Fibroblast of the aortic adventitia (primary cell): ENCODE measurements at regions not wholly inside any gene's neighbourhood (a gene's known extent, or its start where the extent isn't known, plus 50 kb on each side); places are given as distances from the start of the nearest gene placed in this dataset.

Experiments used
- DNase-seq: peaks from one replicate; pipeline ENCODE4 v3.0.0-alpha.2; 2010; ENCODE audit warnings: low read depth
- H3K4me3 ChIP-seq: 2 replicates; pipeline ENCODE4 v1.5.1; 2011; ENCODE audit warnings: low read depth, mild to moderate bottlenecking, control low read depth, low read length, moderate library complexity
- TF ChIP-seq, protein P1 (sequence below): IDR thresholded peaks from 2 replicates; pipeline ENCODE4 v1.5.1; 2011; ENCODE audit warnings: mild to moderate bottlenecking, low read length, control low read depth, inconsistent platforms; ENCODE audit not compliant: insufficient read depth

DNA sequence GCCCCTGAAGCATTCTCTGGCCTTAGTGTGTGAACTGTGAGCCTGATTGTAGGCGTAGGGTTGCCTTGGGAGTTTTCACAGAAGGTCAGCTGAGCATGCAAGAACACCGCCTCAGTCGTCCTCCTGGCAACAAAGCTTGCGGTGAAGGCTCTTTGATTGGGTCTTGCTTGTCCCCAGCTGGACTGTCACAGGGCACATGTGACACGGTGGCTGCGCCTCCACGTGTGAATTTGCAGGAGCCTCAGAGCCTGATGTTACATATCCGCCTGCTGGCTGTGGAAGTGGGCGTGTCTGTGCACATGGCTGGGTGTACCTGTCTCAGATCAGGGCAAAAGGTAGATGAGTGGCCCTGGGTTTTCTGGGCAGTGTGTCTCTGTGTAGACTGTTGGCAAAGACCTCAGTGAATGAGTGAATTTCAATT, 228.7 kb downstream of the HAUS1 start:
- TF ChIP-seq, protein P1, sequence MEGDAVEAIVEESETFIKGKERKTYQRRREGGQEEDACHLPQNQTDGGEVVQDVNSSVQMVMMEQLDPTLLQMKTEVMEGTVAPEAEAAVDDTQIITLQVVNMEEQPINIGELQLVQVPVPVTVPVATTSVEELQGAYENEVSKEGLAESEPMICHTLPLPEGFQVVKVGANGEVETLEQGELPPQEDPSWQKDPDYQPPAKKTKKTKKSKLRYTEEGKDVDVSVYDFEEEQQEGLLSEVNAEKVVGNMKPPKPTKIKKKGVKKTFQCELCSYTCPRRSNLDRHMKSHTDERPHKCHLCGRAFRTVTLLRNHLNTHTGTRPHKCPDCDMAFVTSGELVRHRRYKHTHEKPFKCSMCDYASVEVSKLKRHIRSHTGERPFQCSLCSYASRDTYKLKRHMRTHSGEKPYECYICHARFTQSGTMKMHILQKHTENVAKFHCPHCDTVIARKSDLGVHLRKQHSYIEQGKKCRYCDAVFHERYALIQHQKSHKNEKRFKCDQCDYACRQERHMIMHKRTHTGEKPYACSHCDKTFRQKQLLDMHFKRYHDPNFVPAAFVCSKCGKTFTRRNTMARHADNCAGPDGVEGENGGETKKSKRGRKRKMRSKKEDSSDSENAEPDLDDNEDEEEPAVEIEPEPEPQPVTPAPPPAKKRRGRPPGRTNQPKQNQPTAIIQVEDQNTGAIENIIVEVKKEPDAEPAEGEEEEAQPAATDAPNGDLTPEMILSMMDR, result no peak
- H3K4me3 ChIP-seq, result no peak overlapping the region
- no peak for DNase-seq

DNA sequence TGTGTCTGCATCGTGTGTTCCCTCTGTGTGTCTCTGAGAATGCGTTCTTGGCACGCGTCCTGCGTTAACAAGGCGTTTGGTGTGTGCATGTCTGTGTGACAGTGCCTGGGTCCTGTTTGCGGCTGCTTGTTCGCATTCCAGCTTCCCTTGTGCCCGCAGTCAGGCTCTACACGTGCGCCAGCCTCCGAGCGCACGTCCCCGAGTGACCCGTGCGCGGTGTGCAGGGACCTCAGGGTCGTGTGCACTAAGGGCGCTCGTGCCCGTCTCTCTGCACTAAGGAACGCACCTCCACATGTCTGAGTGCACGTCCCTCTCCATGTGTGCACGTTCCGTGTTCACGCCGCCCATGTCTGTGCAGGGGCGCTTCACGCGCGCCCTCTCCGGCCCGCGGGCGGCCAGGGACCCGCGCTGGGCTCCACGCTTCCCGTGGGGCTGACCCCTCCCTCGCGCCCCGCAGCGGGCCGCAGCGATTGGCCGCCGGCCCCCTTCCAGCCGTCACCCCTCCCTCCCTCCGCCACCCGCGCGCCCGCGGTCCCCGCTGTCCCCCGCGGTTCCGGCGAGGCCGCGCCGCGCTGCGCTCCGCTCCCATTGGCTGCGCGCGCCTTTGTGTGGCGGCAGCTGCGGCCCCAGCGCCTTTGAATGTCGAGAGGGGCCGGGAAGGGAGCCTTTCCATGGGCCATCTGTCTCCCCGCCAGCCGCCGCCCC, 229.4 kb downstream of the HAUS1 start:
- peak overlapping the region; percentile 50 for H3K4me3 ChIP-seq
- no peak for DNase-seq
- TF ChIP-seq, protein P1, result no peak

DNA sequence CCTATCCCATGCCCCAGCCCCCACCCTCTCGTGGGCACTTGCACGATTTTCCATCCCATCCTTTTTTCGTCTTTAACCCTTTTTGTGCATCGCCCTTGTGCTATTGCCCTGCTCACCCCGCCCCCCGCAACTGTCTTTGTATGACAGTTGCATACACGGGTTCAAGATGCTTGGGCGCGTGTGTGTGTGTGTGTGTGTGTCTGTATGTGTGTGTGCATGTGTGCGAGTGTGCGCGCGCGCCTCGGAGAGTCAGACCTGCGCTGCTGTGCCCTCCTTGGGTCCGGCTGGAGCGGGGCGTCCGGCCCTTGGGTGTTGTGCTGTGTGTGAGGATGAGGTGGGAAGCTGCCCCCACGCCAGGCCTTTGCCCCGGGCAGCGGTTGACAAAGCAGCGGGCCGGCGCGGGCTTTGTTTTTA, 230.7 kb downstream of the HAUS1 start:
- peak overlapping the region; percentile 33 for H3K4me3 ChIP-seq
- TF ChIP-seq, protein P1, result no peak
- no peak for DNase-seq

DNA sequence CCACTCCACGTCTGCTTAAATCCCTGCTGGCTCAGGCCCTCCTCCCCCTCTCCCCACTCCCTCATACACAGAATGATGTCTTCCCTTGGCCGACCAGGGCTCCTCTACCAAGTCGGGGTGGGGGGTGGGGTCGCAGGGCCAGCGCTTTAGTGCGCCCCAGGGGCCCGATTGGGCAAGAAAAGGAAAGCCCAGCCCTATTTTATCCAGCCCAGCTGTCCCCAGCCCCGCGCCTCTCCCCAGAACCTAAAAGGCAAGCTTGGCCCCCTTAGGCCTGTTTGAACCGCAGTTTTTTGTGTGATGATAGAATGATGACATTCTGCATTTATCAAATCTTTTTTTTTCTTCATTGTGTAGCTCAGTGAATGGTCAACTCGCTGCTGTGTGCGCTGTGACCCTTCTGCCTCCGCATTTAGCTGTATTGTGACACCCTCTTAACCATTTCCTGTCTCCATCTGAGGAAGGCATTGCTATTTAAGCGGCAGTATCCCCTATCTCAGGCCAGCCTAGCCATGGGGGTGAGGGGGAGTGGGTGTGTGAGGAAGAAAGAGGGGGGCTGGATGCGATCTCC, 231.4 kb downstream of the HAUS1 start:
- no peak overlapping the region for H3K4me3 ChIP-seq
- TF ChIP-seq, protein P1, result no peak
- no peak for DNase-seq

DNA sequence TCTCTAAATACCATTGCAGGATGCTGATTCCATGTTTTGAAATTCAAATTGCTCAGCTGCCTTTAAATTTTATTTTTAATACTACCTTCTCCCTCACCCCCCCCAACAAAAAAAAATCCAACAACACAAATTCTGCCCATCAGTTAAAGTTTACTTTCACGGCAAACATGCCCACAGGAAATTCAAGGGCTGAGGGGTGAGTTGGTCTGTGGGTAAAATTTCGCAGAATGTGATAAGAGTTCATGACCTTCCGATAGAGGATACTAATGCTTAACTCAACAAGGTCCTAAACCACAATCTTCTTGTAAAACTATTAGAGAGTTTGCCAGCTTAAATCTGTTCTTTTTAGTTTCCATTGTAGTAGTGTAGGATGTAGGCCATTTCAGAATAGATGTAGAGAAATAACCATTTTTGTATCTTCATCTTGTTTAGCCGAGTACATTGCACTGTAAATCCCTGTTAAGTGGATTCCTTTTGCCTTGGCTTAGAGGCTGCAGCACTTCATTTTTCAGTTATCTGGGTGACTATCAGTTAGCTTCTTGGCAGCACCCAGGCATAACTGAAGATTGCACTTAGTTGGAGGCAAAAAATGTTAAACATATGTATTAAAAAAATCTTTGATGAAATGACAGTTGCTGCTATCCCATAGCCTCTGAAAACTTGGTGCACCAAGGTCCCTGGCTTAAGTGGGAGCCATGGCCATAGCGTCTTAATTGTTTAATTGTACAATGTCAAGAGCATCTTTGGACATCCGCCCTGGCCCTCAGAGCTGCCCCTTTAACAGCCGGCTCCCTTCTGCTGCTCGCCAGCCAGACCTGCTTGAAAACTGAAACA, 232.3 kb downstream of the HAUS1 start:
- H3K4me3 ChIP-seq, result no peak overlapping the region
- DNase-seq, result peak; percentile 25
- TF ChIP-seq, protein P1, result no peak

DNA sequence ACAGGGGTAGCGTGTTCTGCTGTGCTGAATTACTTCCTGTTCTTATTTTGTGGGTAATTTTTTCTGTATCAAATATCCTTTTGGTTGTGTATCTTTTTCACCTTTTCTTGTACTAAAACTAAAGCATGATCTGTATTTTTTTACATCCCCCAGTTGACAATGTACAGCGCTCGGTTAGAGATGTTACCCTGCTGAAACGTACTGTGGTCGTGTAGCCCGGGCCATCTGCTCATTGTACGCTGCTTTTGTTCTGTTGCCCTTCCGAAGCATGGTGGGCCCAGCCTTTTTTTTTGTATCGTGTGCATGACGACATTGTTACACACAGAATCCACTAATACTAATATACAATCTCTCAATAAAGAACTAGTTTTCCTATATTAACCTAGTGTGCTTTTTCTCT, 233.1 kb downstream of the HAUS1 start:
- H3K4me3 ChIP-seq, result no peak overlapping the region
- DNase-seq, result no peak
- TF ChIP-seq, protein P1, result no peak
